ENCODE measurements at regions not wholly inside any gene's neighbourhood (a gene's known extent, or its start where the extent isn't known, plus 50 kb on each side); places are given as distances from the start of the nearest gene placed in this dataset.

- TF ChIP-seq ZFP30 (CRISPR knock-in tag; IDR thresholded peaks at IDR 0.05) (no peak), TCF4 (CRISPR knock-in tag; IDR thresholded peaks at IDR 0.05; ENCODE audit: borderline replicate concordance) (no peak), GLIS3 (CRISPR knock-in tag; IDR thresholded peaks at IDR 0.05) (no peak), TSHZ2 (CRISPR knock-in tag; IDR thresholded peaks at IDR 0.05) (no peak), ESRRG (CRISPR knock-in tag; IDR thresholded peaks at IDR 0.05) (no peak), PATZ1 (CRISPR knock-in tag; IDR thresholded peaks at IDR 0.05; ENCODE audit: borderline replicate concordance) (no peak), ARNTL (CRISPR knock-in tag; IDR thresholded peaks at IDR 0.05; ENCODE audit: borderline replicate concordance, low read depth) (no peak), CREB5 (CRISPR knock-in tag; IDR thresholded peaks at IDR 0.05; ENCODE audit: low read depth) (no peak), CSDC2 (CRISPR knock-in tag; IDR thresholded peaks at IDR 0.05) (no peak), CSRNP3 (CRISPR knock-in tag; IDR thresholded peaks at IDR 0.05) (no peak), RARB (CRISPR knock-in tag; IDR thresholded peaks at IDR 0.05) (no peak), ZNF565 (CRISPR knock-in tag; conservative IDR thresholded peaks at IDR 0.05; ENCODE audit: low read depth) (no peak)
Measured at GRCh38 chr7:115775981-115776380, 254.6 kb downstream of the TFEC start.

All from SK-N-SH treated with all-trans-retinoic acid at 6 μM for 48 hours (cell line).